DOHH2 (cell line): ENCODE measurements at regions not wholly inside any gene's neighbourhood (a gene's known extent, or its start where the extent isn't known, plus 50 kb on each side); places are given as distances from the start of the nearest gene placed in this dataset.

Source experiments
- EZH2phosphoT487 ChIP-seq: fragments of 200-600 bp; sonication (generic); IDR thresholded peaks from 2 replicates; pipeline ENCODE4 v1.6.1; 2017; ENCODE audit warnings: borderline replicate concordance, mild to moderate bottlenecking, antibody characterized with exemption, low read length, moderate library complexity, mixed read lengths
- TF ChIP-seq, protein P1 (sequence below): fragments of 200-600 bp; sonication (generic); IDR thresholded peaks from one replicate; pipeline ENCODE4 v1.5.1; 2014; ENCODE audit warnings: antibody characterized with exemption, mild to moderate bottlenecking, low read depth, low read length; ENCODE audit not compliant: poor library complexity, severe bottlenecking

DNA sequence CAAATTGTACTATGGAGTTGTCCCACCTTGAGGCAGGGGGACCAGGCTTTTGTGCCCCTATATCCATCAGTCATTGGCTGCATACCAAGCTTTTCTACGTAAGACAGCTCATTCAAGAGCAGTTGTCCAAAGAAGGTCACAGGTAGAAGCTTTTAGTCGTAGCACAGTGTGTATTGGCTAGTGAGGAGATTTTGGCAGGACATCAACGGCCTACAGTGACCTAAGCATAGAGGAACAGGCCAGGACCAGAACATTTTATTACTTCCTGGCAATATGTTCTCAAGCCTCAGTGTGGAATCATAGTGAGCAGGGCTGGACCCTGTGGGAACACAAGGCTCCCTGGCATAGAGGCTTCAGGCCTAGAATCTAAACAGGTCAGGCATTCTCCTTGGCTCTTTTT is 105.4 kb upstream of the ANKRD28 start:
- TF ChIP-seq, protein P1, sequence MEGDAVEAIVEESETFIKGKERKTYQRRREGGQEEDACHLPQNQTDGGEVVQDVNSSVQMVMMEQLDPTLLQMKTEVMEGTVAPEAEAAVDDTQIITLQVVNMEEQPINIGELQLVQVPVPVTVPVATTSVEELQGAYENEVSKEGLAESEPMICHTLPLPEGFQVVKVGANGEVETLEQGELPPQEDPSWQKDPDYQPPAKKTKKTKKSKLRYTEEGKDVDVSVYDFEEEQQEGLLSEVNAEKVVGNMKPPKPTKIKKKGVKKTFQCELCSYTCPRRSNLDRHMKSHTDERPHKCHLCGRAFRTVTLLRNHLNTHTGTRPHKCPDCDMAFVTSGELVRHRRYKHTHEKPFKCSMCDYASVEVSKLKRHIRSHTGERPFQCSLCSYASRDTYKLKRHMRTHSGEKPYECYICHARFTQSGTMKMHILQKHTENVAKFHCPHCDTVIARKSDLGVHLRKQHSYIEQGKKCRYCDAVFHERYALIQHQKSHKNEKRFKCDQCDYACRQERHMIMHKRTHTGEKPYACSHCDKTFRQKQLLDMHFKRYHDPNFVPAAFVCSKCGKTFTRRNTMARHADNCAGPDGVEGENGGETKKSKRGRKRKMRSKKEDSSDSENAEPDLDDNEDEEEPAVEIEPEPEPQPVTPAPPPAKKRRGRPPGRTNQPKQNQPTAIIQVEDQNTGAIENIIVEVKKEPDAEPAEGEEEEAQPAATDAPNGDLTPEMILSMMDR: no peak
- no peak for TF ChIP-seq EZH2phosphoT487
